Stimulated activated CD4-positive, alpha-beta T cell treated with anti-CD3 and anti-CD28 coated beads, Interleukin-4, amount 100 ng/mL, for 1 hour (primary cell): ENCODE measurements at regions not wholly inside any gene's neighbourhood (a gene's known extent, or its start where the extent isn't known, plus 50 kb on each side); places are given as distances from the start of the nearest gene placed in this dataset.
"Not testable (repeated sequence)": the region's sequence is repeated elsewhere in the genome, so short reads cannot be mapped to it uniquely, and the experiment has no call there.

Experiments
- DNase-seq: peaks from one replicate; pipeline ENCODE4 v3.0.0-alpha.2; 2020

DNA sequence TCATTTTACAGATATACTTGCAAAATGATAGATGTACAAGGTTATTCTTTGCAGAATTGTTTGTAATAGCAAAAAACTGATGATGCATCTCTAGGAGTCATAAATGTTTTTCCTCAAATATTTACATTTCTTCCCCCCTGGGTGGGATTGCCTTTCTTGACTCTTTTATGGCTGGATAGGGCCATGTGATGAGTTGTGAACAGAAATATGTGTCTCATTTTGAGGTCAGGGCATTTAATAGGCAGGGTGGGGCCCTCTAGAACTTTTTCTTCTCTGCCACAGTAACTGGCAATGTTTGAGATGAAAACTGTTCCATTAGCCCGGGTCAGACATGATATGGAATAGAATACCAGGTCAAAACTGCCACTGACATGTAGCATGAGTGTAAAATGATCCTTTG, 159.5 kb upstream of the SYNCRIP start:
- DNase-seq, result no peak

GRCh38 chr6:85798931-85799652, 156.4 kb upstream of the SYNCRIP start:
- DNase-seq, result no peak

- no peak for DNase-seq
These were observed 155.3 kb upstream of the SYNCRIP start for GRCh38 chr6:85797993-85798392.

DNA sequence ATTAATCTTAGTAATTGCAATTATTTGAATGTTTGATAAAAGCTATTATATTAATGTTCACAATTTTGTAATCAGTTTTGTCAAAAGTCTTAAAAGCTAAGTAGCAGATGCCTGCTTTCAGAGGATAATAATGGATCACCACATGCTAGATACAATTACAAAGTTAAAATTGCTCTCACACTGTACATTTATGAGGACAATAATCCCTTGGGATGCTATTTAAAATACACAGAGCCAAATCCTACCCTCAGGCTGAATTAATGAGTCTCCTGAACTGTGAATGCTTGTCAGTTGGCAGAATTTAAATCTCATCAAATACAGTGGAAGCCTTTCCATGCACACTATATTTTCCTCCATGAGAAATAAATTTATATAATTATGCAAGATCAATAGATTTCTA, 153.3 kb upstream of the SYNCRIP start:
- no peak for DNase-seq

DNA sequence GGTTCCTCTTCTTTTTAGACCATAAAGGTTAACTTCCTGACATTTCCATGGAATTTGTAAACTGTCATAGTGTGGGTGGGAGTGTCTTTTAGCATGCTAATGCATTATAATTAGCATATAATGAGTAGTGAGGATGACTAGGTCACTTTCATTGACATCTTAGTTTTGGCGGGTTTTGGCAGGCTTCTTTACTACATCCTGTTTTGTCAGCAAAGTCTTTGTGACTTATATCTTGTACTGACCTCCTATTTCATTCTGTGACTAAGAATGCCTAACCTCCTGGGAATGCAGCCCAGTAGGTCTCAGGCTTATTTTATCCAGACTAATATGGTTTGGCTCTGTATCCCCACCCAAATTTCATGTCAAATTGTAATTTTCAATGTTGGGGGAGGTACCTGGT, 149.6 kb upstream of the SYNCRIP start:
- DNase-seq, result no peak

GRCh38 chr6:85775883-85776282, 133.2 kb upstream of the SYNCRIP start:
- DNase-seq, result no peak

DNA sequence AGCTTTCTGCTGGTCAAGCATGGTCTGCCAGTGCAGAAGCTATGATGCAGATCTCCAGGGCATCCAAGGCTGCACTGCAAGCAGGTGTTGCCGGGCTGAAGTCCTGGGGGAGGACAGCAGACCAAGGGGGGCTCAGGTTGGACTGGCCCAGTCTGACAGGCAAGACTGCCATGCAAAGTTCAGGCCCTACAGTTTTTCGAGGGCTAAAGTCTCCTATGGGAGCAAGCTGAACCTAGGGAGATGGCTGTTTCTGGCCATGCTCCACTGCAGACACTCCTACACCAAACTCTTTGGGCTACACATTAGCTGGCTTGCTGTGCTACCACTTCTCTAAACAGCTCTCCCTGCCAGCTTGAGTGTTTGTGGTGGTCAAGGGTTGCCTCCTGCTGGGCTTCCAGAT, 130.0 kb upstream of the SYNCRIP start:
- DNase-seq, result no peak

- no peak for DNase-seq
These were observed 129.3 kb upstream of the SYNCRIP start for GRCh38 chr6:85771925-85772430.

DNA sequence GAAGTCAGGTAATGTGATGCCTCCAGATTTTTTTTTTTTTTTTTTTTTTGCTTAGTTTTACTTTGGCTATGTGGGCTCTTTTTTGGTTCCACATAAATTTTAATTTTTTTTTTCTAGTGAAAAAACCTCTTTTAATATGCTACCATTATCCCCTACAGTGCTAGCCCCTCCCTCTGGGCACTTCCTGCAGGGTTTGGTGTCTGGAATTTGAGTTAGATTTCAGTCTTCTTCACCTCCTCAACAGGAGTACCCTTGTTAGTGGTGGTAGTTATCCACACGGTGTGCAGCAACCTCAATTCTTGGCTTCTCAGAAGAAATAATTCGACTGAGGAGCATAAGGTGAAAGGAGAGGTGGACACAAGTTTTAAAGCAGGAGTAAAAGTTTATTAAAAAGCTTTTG, 128.8 kb upstream of the SYNCRIP start:
- no peak for DNase-seq

GRCh38 chr6:85764844-85765243, 122.2 kb upstream of the SYNCRIP start:
- no peak for DNase-seq

GRCh38 chr6:85756982-85757381, 114.3 kb upstream of the SYNCRIP start:
- no peak for DNase-seq

- no peak for DNase-seq
These were observed 112.2 kb upstream of the SYNCRIP start for GRCh38 chr6:85754894-85755293.

DNA sequence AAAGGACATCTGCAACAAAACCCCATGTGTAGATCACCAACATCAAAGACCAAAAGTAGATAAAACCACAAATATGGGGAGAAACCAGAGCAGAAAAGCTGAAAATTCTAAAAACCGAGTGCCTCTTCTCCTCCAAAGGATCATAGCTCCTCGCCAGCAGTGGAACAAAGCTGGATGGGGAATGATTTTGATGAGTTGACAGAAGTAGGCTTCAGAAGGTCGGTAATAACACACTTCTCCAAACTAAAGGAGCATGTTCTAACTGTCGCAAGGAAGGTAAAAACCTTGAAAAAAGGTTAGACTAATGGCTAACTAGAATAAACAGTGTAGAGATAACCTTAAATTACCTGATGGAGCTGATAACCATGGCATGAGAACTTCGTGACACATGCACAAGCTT, 109.9 kb upstream of the SYNCRIP start:
- DNase-seq, result no peak

- no peak for DNase-seq
These were observed 108.8 kb upstream of the SYNCRIP start for GRCh38 chr6:85751374-85752055.

- not testable (repeated sequence) for DNase-seq
These were observed 107.5 kb upstream of the SYNCRIP start for GRCh38 chr6:85750146-85750545.

GRCh38 chr6:85749236-85749635, 106.5 kb upstream of the SYNCRIP start:
- no peak for DNase-seq

- no peak for DNase-seq
These were observed 105.0 kb upstream of the SYNCRIP start for GRCh38 chr6:85747666-85748065.

- DNase-seq, result no peak
These were observed 104.4 kb upstream of the SYNCRIP start for GRCh38 chr6:85747093-85747492.

DNA sequence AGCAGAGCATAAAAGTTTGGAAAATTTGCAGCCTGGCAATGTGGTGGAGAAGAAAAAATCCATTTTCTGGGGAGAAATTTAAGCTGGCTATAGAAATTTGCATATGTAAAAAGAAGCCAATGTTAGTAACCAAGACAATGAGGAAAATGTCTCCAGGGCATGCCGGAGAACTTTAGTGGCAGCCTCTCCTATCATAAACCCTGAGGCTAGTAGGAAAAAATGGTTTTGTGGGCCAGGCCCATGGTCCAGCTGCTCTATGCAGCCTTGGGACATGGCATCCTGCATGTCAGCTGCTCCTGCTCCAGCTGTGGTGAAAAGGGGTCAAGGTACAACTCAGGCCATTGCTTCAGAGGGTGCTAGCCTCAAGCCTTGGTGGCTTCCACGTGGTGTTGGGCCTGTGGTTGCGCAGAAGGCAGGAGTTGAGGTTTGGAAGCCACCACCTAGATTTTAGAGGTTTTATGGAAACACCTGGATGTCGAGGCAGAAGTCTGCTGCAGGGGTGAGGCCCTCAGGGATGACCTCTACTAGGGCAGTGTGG, 101.8 kb upstream of the SYNCRIP start:
- DNase-seq, result no peak

- no peak for DNase-seq
These were observed 83.5 kb upstream of the SYNCRIP start for GRCh38 chr6:85726206-85726605.

- no peak for DNase-seq
These were observed 73.1 kb upstream of the SYNCRIP start for GRCh38 chr6:85715797-85716196.

GRCh38 chr6:85714893-85715530, 72.3 kb upstream of the SYNCRIP start:
- no peak for DNase-seq

DNA sequence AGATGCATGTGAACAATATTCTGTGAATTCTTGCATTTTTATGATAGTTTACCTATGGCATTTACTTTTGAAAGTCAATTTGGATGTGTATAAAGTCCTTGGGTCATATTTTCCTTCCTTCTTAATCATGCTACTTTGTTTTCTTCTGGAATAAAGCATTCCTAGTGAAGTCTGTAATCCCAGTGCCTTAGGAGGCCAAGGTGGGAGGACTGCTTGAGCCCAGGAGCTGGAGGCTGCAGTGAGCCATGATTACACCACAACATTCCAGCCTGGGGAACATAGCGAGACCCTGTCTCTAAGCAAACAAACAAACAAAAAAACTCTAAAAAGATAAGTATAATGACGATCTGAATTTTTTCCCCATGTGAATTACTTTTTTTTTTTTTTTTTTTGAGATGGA, 69.7 kb upstream of the SYNCRIP start:
- DNase-seq, result no peak
